ENCODE measurements at regions not wholly inside any gene's neighbourhood (a gene's known extent, or its start where the extent isn't known, plus 50 kb on each side); places are given as distances from the start of the nearest gene placed in this dataset.

DNA sequence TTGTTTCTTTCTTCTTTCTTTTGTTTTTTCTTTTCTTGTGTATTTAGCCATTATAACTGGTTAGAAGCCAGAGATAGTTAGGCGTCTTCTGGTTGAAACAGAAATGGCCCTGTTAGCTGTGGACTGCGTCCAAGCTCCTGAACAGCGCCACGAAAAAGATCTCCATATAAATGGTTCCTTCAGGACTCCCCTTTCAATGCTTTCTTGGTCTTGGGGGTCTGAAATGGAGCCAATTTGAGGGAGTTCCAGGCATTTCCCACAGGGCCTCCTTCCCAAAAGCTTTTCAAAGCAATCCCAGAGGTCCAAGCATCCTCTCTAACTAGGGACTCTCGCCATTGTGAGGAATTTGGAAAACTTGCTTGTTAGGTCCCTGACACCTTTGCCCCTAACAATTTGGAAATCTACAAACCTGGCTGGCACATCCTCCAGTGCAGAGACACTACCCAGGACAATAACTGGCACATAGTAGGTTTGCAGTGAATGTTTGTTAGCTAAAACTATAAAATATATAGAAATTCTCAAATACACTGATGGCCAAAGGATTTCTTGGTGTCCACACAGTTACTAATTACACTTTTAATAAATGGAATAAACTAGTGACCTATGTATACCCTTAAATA lies 80.1 kb downstream of the MYCN start:
- Histone ChIP-seq H3K9me3 (ENCODE audit: severe bottlenecking) (no peaks in the 10 kb centered on the region), H3K27me3 (ENCODE audit: insufficient read depth, low read depth, severe bottlenecking) (no peaks in the 10 kb centered on the region), H3K27ac (no peak overlapping the region), H3K4me3 (ENCODE audit: low read depth, low read length) (no peak overlapping the region), H3K36me3 (no peaks in the 10 kb centered on the region)
- TF ChIP-seq, protein P1, sequence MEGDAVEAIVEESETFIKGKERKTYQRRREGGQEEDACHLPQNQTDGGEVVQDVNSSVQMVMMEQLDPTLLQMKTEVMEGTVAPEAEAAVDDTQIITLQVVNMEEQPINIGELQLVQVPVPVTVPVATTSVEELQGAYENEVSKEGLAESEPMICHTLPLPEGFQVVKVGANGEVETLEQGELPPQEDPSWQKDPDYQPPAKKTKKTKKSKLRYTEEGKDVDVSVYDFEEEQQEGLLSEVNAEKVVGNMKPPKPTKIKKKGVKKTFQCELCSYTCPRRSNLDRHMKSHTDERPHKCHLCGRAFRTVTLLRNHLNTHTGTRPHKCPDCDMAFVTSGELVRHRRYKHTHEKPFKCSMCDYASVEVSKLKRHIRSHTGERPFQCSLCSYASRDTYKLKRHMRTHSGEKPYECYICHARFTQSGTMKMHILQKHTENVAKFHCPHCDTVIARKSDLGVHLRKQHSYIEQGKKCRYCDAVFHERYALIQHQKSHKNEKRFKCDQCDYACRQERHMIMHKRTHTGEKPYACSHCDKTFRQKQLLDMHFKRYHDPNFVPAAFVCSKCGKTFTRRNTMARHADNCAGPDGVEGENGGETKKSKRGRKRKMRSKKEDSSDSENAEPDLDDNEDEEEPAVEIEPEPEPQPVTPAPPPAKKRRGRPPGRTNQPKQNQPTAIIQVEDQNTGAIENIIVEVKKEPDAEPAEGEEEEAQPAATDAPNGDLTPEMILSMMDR (IDR thresholded peaks at IDR 0.05; ENCODE audit: low read depth, low read length), result no peak
- DNase-seq, result no peak

DNA sequence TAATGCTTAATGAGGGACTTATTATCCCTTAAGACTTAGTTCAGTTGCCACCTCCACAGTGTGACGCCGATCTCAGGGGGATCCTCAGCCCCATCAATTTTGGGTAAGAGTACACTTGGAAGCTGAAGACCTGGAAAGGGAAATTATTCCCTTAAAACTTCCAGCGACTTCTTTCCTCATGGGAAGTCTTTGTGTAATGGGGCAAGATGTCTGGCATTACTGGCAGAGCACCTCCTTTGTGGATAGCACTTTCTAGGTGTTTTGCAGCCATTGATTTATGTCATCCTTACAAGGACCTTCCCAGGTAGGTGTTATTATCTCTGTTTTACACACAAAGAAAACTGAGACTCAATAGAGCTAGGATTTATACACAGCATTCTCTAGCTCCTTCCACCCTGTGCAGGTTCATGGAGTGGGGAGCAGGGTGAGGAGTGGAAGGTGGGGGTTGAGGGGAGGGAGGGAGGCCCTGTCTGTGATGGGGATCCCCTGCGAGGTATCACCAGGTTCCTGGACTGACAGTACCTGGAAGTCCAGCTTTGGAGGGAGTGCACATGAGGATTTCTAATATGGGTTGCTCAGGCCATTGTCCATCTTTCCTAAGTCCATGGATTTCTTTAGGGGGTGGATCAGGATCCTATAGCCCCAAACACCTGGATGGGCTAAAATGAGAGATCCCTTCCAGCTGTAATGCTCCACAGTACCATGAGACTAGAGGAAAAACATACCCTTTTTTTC lies 79.4 kb downstream of the MYCN start:
- Histone ChIP-seq H3K36me3 (no peaks in the 10 kb centered on the region), H3K27me3 (ENCODE audit: insufficient read depth, low read depth, severe bottlenecking) (no peaks in the 10 kb centered on the region), H3K4me3 (ENCODE audit: low read depth, low read length) (no peak overlapping the region), H3K9me3 (ENCODE audit: severe bottlenecking) (no peaks in the 10 kb centered on the region), H3K27ac (no peak overlapping the region)
- TF ChIP-seq, protein P1 (IDR thresholded peaks at IDR 0.05; ENCODE audit: low read depth, low read length), result no peak
- DNase-seq, result no peak

DNA sequence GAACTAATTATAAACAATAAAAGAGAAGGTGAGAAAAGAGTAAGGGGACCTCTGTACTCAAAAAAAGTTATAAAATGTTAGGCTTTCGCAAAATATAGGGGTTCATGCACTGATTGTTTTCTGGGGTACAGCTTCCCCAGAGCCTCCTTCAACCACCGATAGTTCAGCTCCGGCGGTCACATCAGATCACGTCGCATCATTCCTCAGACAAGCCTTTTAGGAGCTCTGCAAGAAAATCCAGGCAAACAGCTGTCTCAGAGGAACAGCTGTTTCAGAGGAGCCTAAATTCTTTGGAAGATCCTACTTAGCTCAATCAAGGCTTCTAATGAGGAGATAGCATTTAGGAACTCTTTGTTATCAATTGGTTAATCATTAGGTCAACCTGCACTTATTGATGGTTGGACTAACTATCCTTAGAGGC lies 78.7 kb downstream of the MYCN start:
- no peak overlapping the region for H3K4me3 ChIP-seq (ENCODE audit: low read depth, low read length)
- H3K27me3 ChIP-seq (ENCODE audit: insufficient read depth, low read depth, severe bottlenecking), result no peaks in the 10 kb centered on the region
- DNase-seq, result no peak
- no peaks in the 10 kb centered on the region for H3K36me3 ChIP-seq
- peaks cover 3% of the 10 kb centered on the region for H3K9me3 ChIP-seq (ENCODE audit: severe bottlenecking)
- TF ChIP-seq, protein P1 (IDR thresholded peaks at IDR 0.05; ENCODE audit: low read depth, low read length), result no peak
- no peak overlapping the region for H3K27ac ChIP-seq

DNA sequence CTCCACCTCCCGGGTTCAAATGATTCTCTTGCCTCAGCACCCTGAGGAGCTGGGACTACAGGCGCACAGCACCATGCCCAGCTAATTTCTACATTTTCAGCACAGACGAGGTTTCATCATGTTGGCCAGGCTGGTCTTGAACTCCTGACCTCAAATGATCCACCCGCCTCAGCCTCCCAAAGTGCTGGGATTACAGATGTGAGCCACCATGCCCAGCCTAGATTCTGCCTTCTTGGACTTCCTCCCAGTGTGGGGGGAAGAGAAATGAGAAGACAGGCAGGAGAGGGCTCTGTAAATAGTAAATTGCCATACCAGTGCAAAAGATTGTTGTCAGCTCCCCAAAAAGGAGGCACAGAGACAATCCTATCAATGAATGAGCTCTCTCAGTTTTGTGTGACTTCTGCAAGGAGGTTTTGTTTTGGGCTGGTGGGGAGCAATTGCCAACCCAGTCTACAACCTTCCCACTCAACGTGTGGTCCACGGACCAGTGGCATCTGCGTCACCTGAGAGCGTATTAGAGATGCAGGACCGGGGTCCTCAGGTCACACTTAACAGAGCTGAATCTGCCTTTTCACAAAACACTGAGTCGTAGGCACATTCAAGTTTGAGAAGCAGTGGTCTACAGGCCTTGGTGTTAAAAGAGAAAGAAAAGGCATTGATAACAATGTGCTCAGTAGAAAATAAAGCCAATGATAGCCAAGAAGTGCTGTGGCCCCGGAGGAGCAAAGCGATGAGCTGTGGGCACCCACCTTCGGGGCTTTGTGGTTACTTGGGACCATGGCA lies 78.1 kb downstream of the MYCN start:
- Histone ChIP-seq H3K4me3 (ENCODE audit: low read depth, low read length) (no peak overlapping the region), H3K36me3 (no peaks in the 10 kb centered on the region), H3K9me3 (ENCODE audit: severe bottlenecking) (peaks cover 3% of the 10 kb centered on the region), H3K27me3 (ENCODE audit: insufficient read depth, low read depth, severe bottlenecking) (no peaks in the 10 kb centered on the region), H3K27ac (no peak overlapping the region)
- no peak for DNase-seq
- TF ChIP-seq, protein P1 (IDR thresholded peaks at IDR 0.05; ENCODE audit: low read depth, low read length), result no peak

DNA sequence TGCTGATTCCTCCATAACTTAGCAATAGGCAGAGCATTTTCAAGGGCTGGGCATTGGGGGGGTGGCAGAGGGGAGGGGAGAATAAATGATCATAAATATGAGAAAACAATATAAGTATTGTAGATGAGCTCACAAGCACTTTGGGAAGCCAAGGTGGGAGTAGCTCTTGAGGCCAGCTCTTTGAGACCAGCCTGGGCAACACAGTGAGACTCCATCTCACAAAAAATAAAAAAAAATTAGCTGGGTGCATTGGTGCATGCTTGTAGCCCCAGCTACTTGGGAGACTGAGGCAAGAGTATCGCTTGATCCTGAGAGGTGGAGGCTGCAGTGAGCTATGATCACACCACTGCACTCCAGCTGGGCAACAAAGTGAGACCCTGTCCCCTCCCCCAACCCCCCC lies 75.9 kb downstream of the MYCN start:
- DNase-seq, result no peak
- no peak overlapping the region for H3K4me3 ChIP-seq (ENCODE audit: low read depth, low read length)

More for the DNA sequence above, 75.9 kb downstream of the MYCN start:
- H3K27me3 ChIP-seq (ENCODE audit: insufficient read depth, low read depth, severe bottlenecking), result no peaks in the 10 kb centered on the region
- TF ChIP-seq, protein P1 (IDR thresholded peaks at IDR 0.05; ENCODE audit: low read depth, low read length), result no peak
- H3K27ac ChIP-seq, result no peak overlapping the region
- no peaks in the 10 kb centered on the region for H3K36me3 ChIP-seq
- peaks cover 3% of the 10 kb centered on the region for H3K9me3 ChIP-seq (ENCODE audit: severe bottlenecking)

Data from WERI-Rb-1 (cell line).